ENCODE measurements at regions not wholly inside any gene's neighbourhood (a gene's known extent, or its start where the extent isn't known, plus 50 kb on each side); places are given as distances from the start of the nearest gene placed in this dataset.

DNA sequence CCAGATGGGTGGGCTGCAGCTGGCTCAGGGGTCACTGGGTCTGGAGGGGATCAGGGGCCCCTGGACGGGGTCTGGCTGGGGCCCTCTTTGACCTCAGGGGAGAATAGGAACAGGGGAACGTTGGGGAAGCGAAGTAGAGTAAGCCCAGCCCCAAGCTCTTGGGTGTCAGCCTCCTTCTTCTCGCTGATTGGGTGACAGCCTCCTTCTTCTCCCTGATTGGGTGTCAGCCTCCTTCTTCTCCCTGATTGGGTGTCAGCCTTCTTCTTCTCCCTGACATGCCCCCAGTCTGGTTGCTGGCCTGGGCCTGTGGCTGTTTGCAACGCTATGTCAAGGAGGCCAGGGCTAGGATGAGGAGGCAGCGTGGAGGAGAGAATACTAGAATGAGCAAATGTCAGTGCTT lies 76.7 kb upstream of the CASZ1 start:
- TF ChIP-seq SNAI2 (CRISPR knock-in tag; IDR thresholded peaks at IDR 0.05) = no peak
- TF ChIP-seq, protein P1, sequence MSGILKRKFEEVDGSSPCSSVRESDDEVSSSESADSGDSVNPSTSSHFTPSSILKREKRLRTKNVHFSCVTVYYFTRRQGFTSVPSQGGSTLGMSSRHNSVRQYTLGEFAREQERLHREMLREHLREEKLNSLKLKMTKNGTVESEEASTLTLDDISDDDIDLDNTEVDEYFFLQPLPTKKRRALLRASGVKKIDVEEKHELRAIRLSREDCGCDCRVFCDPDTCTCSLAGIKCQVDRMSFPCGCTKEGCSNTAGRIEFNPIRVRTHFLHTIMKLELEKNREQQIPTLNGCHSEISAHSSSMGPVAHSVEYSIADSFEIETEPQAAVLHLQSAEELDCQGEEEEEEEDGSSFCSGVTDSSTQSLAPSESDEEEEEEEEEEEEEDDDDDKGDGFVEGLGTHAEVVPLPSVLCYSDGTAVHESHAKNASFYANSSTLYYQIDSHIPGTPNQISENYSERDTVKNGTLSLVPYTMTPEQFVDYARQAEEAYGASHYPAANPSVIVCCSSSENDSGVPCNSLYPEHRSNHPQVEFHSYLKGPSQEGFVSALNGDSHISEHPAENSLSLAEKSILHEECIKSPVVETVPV (CRISPR knock-in tag; IDR thresholded peaks at IDR 0.05) = no peak
- no peak for TF ChIP-seq ZNF8 (CRISPR knock-in tag; IDR thresholded peaks at IDR 0.05)
- TF ChIP-seq, protein P2, sequence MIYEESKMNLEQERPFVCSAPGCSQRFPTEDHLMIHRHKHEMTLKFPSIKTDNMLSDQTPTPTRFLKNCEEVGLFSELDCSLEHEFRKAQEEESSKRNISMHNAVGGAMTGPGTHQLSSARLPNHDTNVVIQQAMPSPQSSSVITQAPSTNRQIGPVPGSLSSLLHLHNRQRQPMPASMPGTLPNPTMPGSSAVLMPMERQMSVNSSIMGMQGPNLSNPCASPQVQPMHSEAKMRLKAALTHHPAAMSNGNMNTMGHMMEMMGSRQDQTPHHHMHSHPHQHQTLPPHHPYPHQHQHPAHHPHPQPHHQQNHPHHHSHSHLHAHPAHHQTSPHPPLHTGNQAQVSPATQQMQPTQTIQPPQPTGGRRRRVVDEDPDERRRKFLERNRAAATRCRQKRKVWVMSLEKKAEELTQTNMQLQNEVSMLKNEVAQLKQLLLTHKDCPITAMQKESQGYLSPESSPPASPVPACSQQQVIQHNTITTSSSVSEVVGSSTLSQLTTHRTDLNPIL (CRISPR knock-in tag; IDR thresholded peaks at IDR 0.05; ENCODE audit: low read depth) = no peak
- TF ChIP-seq PATZ1 (CRISPR knock-in tag; IDR thresholded peaks at IDR 0.05; ENCODE audit: borderline replicate concordance) = no peak
- no peak for TF ChIP-seq ZNF565 (CRISPR knock-in tag; conservative IDR thresholded peaks at IDR 0.05; ENCODE audit: low read depth)
- TF ChIP-seq, protein P3, sequence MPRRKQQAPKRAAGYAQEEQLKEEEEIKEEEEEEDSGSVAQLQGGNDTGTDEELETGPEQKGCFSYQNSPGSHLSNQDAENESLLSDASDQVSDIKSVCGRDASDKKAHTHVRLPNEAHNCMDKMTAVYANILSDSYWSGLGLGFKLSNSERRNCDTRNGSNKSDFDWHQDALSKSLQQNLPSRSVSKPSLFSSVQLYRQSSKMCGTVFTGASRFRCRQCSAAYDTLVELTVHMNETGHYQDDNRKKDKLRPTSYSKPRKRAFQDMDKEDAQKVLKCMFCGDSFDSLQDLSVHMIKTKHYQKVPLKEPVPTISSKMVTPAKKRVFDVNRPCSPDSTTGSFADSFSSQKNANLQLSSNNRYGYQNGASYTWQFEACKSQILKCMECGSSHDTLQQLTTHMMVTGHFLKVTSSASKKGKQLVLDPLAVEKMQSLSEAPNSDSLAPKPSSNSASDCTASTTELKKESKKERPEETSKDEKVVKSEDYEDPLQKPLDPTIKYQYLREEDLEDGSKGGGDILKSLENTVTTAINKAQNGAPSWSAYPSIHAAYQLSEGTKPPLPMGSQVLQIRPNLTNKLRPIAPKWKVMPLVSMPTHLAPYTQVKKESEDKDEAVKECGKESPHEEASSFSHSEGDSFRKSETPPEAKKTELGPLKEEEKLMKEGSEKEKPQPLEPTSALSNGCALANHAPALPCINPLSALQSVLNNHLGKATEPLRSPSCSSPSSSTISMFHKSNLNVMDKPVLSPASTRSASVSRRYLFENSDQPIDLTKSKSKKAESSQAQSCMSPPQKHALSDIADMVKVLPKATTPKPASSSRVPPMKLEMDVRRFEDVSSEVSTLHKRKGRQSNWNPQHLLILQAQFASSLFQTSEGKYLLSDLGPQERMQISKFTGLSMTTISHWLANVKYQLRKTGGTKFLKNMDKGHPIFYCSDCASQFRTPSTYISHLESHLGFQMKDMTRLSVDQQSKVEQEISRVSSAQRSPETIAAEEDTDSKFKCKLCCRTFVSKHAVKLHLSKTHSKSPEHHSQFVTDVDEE (CRISPR knock-in tag; IDR thresholded peaks at IDR 0.05) = no peak
- TF ChIP-seq TCF4 (CRISPR knock-in tag; IDR thresholded peaks at IDR 0.05; ENCODE audit: borderline replicate concordance) = no peak
- no peak for TF ChIP-seq ARNTL (CRISPR knock-in tag; IDR thresholded peaks at IDR 0.05; ENCODE audit: borderline replicate concordance, low read depth)
- no peak for TF ChIP-seq ZFP30 (CRISPR knock-in tag; IDR thresholded peaks at IDR 0.05)
- TF ChIP-seq ZC3H10 (CRISPR knock-in tag; IDR thresholded peaks at IDR 0.05) = no peak
- no peak for TF ChIP-seq PPARA (CRISPR knock-in tag; IDR thresholded peaks at IDR 0.05; ENCODE audit: borderline replicate concordance)
- no peak for TF ChIP-seq OSR1 (CRISPR knock-in tag; IDR thresholded peaks at IDR 0.05)
- no peak for TF ChIP-seq ZFP3 (CRISPR knock-in tag; IDR thresholded peaks at IDR 0.05)
